Nephron progenitor cell (in vitro differentiated cells): ENCODE measurements at regions not wholly inside any gene's neighbourhood (a gene's known extent, or its start where the extent isn't known, plus 50 kb on each side); places are given as distances from the start of the nearest gene placed in this dataset.
"Not testable (repeated sequence)": the region's sequence is repeated elsewhere in the genome, so short reads cannot be mapped to it uniquely, and the experiment has no call there.

ENCODE experiments used
- DNase-seq: peaks from one replicate; pipeline ENCODE4 v3.0.0; 2021
- H3K27ac Mint-ChIP-seq: 2 replicates; pipeline ENCODE4 v1.8.0; 2021; ENCODE audit warnings: mild to moderate bottlenecking, moderate library complexity, mixed read lengths
- H3K27me3 Mint-ChIP-seq: 2 replicates; pipeline ENCODE4 v1.8.0; 2021; ENCODE audit warnings: mild to moderate bottlenecking, low read depth, mixed read lengths; ENCODE audit not compliant: poor library complexity
- H3K36me3 Mint-ChIP-seq: 2 replicates; pipeline ENCODE4 v1.8.0; 2021; ENCODE audit warnings: low read depth, mixed read lengths
- H3K4me1 Mint-ChIP-seq: 2 replicates; pipeline ENCODE4 v1.8.0; 2021; ENCODE audit warnings: mixed read lengths
- H3K4me3 Mint-ChIP-seq: 2 replicates; pipeline ENCODE4 v1.8.0; 2021; ENCODE audit warnings: mild to moderate bottlenecking, moderate library complexity, mixed read lengths
- H3K9me3 Mint-ChIP-seq: 2 replicates; pipeline ENCODE4 v1.8.0; 2021; ENCODE audit warnings: mild to moderate bottlenecking, moderate library complexity, mixed read lengths
- TF ChIP-seq, protein P1 (sequence below): fragments of 200-600 bp; sonication (generic); IDR thresholded peaks from 2 replicates; pipeline ENCODE4 v1.5.0; 2021; ENCODE audit warnings: antibody characterized with exemption

DNA sequence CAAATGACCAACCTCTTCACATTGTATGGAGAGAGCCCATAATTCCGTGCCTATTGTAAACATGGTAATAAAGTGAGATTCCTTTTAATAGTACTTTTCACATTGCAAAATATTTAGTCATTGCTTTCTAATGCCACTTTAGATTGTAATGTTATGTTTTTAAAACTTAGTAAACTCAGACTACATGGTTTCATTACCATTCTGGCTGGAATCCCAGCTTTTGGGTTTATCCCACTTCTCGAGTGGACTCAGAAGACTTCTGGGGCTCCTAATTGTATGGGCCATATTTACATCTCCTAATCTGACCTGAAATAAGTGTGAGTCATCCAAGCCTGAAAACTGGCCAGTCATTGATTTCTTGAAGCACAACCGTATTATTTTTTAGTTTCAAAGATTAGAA is 217.6 kb downstream of the CAAP1 start:
- TF ChIP-seq, protein P1, sequence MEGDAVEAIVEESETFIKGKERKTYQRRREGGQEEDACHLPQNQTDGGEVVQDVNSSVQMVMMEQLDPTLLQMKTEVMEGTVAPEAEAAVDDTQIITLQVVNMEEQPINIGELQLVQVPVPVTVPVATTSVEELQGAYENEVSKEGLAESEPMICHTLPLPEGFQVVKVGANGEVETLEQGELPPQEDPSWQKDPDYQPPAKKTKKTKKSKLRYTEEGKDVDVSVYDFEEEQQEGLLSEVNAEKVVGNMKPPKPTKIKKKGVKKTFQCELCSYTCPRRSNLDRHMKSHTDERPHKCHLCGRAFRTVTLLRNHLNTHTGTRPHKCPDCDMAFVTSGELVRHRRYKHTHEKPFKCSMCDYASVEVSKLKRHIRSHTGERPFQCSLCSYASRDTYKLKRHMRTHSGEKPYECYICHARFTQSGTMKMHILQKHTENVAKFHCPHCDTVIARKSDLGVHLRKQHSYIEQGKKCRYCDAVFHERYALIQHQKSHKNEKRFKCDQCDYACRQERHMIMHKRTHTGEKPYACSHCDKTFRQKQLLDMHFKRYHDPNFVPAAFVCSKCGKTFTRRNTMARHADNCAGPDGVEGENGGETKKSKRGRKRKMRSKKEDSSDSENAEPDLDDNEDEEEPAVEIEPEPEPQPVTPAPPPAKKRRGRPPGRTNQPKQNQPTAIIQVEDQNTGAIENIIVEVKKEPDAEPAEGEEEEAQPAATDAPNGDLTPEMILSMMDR = no peak
- Mint-ChIP-seq H3K27ac (no peak overlapping the region), H3K4me3 (no peak overlapping the region), H3K4me1 (peaks cover 68% of the 10 kb centered on the region), H3K9me3 (peaks cover 6% of the 10 kb centered on the region), H3K36me3 (no peaks in the 10 kb centered on the region), H3K27me3 (peaks cover 8% of the 10 kb centered on the region)
- DNase-seq = no peak

DNA sequence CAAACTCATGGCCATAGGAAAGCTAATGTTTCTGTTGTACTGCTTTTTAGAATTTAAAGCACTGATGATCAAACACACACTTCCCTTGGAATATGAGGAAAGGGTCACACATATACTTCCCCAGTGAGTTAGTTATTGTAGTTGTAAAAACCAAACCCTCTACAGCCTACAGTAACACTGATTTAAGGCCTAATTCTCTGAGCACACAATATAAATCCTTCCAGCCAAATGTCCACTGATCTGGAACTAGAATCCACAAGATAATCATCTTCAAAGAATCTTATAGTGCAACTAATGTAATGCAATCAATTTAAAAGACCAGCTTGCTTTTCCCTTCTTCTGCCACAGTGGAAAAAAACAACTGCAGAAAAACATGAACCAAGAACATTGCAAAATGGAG is 219.3 kb downstream of the CAAP1 start:
- H3K9me3 Mint-ChIP-seq = peaks cover 4% of the 10 kb centered on the region
- no peaks in the 10 kb centered on the region for H3K36me3 Mint-ChIP-seq
- DNase-seq = no peak
- H3K4me1 Mint-ChIP-seq = peaks cover 72% of the 10 kb centered on the region
- H3K27ac Mint-ChIP-seq = no peak overlapping the region
- no peak overlapping the region for H3K4me3 Mint-ChIP-seq
- TF ChIP-seq, protein P1 = no peak
- peaks cover 8% of the 10 kb centered on the region for H3K27me3 Mint-ChIP-seq

DNA sequence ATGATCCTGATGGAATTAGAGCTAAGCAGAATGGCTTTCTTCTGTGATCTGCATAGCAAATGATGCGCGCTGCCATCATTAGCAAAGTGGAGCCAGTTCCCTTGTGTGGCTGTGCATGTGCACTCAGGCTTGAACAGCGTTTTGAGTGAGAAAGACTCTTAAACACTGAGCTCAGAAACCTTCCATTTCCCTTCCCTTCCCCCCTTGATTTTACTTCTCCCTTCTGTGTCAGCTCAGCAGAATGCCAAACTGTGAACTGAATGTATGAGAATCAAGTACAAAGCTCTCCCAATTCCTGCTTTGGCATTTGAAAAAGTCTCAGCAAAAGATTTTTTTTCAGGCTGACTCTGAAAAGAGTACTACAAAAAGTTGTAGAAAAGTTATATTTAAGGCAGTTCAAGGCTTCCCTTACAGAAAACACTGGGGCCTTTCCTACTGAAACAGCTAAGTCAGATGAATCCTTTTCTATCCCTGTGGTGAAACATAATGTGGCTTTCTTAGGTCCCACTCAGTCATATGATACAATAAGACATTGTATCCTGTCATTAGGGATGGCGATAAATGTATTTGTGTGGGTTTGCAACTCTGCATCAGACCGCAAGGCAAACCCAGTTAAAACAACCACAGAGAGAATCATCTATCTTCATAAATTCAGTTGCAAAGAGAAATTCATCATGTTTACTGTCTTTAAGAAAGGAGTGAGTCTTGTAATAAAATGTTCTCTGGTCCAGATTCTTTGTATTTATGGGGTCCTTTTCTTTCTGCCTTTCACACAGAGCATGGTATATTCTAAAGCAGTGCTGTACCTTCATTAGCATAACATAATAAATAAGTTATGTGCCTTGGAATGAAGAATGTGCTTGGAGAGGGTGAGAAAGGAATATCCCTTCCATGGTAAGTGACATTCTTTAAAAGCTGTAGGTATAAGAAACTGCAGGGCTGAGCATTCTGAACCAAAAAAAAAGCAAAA is 222.6 kb downstream of the CAAP1 start:
- TF ChIP-seq, protein P1 = no peak
- Mint-ChIP-seq H3K4me3 (peak overlapping the region; percentile 33), H3K27ac (peak overlapping the region; percentile 78), H3K27me3 (no peaks in the 10 kb centered on the region), H3K36me3 (no peaks in the 10 kb centered on the region), H3K9me3 (peaks cover 3% of the 10 kb centered on the region), H3K4me1 (peaks cover 81% of the 10 kb centered on the region)
- peak; percentile 16 for DNase-seq

DNA sequence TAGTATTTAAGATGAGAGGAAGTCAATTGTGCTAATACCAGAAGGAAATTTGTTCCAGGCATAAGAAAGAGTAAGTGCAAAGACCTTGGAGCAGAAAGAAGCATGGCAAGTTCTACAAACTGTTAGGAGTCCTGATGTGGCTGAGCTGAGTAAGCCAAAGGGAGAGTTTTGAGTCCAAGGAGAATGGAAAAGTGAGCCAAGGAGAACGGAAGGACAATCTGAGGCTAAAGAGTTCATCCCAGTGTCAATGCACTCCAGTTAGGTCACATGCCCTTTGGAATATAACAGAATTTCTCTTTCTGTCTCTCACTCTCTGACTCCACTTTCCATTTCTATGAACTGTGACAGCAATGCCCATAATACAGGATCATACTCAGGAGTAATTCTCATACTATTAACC is 224.7 kb downstream of the CAAP1 start:
- no peak for DNase-seq
- peak overlapping the region; percentile 52 for H3K27ac Mint-ChIP-seq
- no peaks in the 10 kb centered on the region for H3K36me3 Mint-ChIP-seq
- TF ChIP-seq, protein P1 = no peak
- H3K4me3 Mint-ChIP-seq = no peak overlapping the region
- peaks cover 16% of the 10 kb centered on the region for H3K9me3 Mint-ChIP-seq
- peaks cover 66% of the 10 kb centered on the region for H3K4me1 Mint-ChIP-seq
- no peaks in the 10 kb centered on the region for H3K27me3 Mint-ChIP-seq

DNA sequence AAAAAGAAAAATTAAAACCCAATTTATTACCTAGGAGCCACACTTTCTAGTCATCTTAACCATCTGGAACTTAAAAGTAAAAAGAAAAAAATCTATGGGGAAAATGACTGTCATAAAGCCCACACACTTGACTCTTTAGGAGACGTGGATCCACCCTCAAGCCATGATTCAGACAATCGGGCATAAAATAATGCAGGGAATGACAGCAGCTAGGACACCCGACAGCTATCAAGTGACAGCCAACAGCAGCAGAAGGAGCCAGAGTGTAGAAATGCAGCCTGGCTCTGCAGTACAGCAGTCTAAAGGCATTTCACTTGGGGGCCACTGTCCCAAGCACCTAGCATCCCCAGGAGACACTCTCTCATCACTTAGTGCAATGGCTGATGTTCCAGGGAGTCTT is 226.9 kb downstream of the CAAP1 start:
- H3K27ac Mint-ChIP-seq = no peak overlapping the region
- TF ChIP-seq, protein P1 = no peak

DNA sequence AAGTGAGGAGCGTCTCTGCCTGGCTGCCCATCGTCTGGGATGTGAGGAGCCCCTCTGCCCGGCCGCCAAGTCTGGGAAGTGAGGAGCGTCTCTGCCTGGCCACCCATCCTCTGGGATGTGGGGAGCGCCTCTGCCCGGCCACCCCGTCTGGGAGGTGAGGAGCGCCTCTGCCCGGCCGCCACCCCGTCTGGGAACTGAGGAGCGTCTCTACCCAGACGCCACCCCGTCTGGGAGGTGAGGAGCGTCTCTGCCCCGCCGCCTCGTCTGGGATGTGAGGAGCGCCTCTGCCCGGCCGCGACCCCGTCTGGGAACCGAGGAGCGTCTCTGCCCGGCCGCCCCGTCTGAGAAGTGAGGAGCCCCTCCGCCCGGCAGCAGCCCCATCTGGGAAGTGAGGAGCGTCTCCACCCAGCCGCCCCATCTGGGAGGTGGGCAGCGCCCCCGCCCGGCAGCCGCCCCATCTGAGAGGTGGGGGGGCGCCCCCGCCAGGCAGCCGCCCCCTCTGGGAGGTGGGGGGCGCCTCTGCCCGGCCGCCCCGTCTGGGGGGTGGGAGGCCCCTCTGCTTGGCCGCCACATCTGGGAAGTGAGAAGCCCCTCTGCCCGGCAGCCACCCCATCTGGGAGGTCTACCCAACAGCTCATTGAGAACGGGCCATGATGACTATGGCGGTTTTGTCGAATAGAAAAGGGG is 228.4 kb downstream of the CAAP1 start:
- not testable (repeated sequence) for H3K27ac Mint-ChIP-seq, H3K4me3 Mint-ChIP-seq, H3K36me3 Mint-ChIP-seq, DNase-seq, H3K27me3 Mint-ChIP-seq
- Mint-ChIP-seq H3K9me3 (peaks cover 20% of the 10 kb centered on the region), H3K4me1 (peaks cover 33% of the 10 kb centered on the region)

More for the DNA sequence above, 226.9 kb downstream of the CAAP1 start:
- H3K36me3 Mint-ChIP-seq = no peaks in the 10 kb centered on the region
- DNase-seq = no peak
- H3K9me3 Mint-ChIP-seq = peaks cover 20% of the 10 kb centered on the region
- H3K27me3 Mint-ChIP-seq = no peaks in the 10 kb centered on the region
- H3K4me3 Mint-ChIP-seq = no peak overlapping the region
- peaks cover 47% of the 10 kb centered on the region for H3K4me1 Mint-ChIP-seq
